Activated naive CD8-positive, alpha-beta T cell (primary cell): ENCODE measurements at regions not wholly inside any gene's neighbourhood (a gene's known extent, or its start where the extent isn't known, plus 50 kb on each side); places are given as distances from the start of the nearest gene placed in this dataset.

Experiments used
- H3K27ac Mint-ChIP-seq: one replicate; pipeline ENCODE4 v1.8.0; 2021; ENCODE audit warnings: mixed read lengths
- H3K27me3 Mint-ChIP-seq: one replicate; pipeline ENCODE4 v1.8.0; 2021; ENCODE audit warnings: mixed read lengths
- H3K36me3 Mint-ChIP-seq: one replicate; pipeline ENCODE4 v1.8.0; 2021; ENCODE audit warnings: mixed read lengths
- H3K4me1 Mint-ChIP-seq: one replicate; pipeline ENCODE4 v1.8.0; 2021; ENCODE audit warnings: low read depth, mixed read lengths
- H3K4me3 Mint-ChIP-seq: one replicate; pipeline ENCODE4 v1.8.0; 2021; ENCODE audit warnings: mild to moderate bottlenecking, mixed read lengths
- H3K9me3 Mint-ChIP-seq: one replicate; pipeline ENCODE4 v1.8.0; 2021; ENCODE audit warnings: low read depth, mixed read lengths

GRCh38 chr18:38923126-38923525, 1357.5 kb upstream of the CELF4 start:
- H3K27me3 Mint-ChIP-seq: peaks cover 1% of the 10 kb centered on the region
- H3K4me1 Mint-ChIP-seq: no peaks in the 10 kb centered on the region
- H3K9me3 Mint-ChIP-seq: no peaks in the 10 kb centered on the region
- no peaks in the 10 kb centered on the region for H3K36me3 Mint-ChIP-seq
- H3K27ac Mint-ChIP-seq: no peak overlapping the region
- H3K4me3 Mint-ChIP-seq: no peak overlapping the region

GRCh38 chr18:38909972-38910371, 1344.4 kb upstream of the CELF4 start:
- no peaks in the 10 kb centered on the region for H3K36me3 Mint-ChIP-seq
- no peak overlapping the region for H3K27ac Mint-ChIP-seq
- no peaks in the 10 kb centered on the region for H3K27me3 Mint-ChIP-seq
- H3K9me3 Mint-ChIP-seq: no peaks in the 10 kb centered on the region
- no peak overlapping the region for H3K4me3 Mint-ChIP-seq
- H3K4me1 Mint-ChIP-seq: no peaks in the 10 kb centered on the region

GRCh38 chr18:38902796-38903195, 1337.2 kb upstream of the CELF4 start:
- H3K27ac Mint-ChIP-seq: no peak overlapping the region
- H3K9me3 Mint-ChIP-seq: no peaks in the 10 kb centered on the region
- H3K4me1 Mint-ChIP-seq: no peaks in the 10 kb centered on the region
- H3K27me3 Mint-ChIP-seq: no peaks in the 10 kb centered on the region
- no peak overlapping the region for H3K4me3 Mint-ChIP-seq
- H3K36me3 Mint-ChIP-seq: no peaks in the 10 kb centered on the region

- Mint-ChIP-seq H3K4me3 (no peak overlapping the region), H3K36me3 (no peaks in the 10 kb centered on the region), H3K4me1 (no peaks in the 10 kb centered on the region), H3K27me3 (no peaks in the 10 kb centered on the region), H3K9me3 (no peaks in the 10 kb centered on the region), H3K27ac (no peak overlapping the region)
These were observed 1334.8 kb upstream of the CELF4 start for GRCh38 chr18:38900445-38900844.

GRCh38 chr18:38900031-38900430, 1334.4 kb upstream of the CELF4 start:
- Mint-ChIP-seq H3K36me3 (no peaks in the 10 kb centered on the region), H3K27ac (no peak overlapping the region), H3K9me3 (no peaks in the 10 kb centered on the region), H3K4me1 (no peaks in the 10 kb centered on the region), H3K4me3 (no peak overlapping the region), H3K27me3 (no peaks in the 10 kb centered on the region)

- no peak overlapping the region for H3K27ac Mint-ChIP-seq
- H3K4me3 Mint-ChIP-seq: no peak overlapping the region
- no peaks in the 10 kb centered on the region for H3K4me1 Mint-ChIP-seq
- H3K36me3 Mint-ChIP-seq: no peaks in the 10 kb centered on the region
- no peaks in the 10 kb centered on the region for H3K27me3 Mint-ChIP-seq
- H3K9me3 Mint-ChIP-seq: no peaks in the 10 kb centered on the region
These were observed 1333.7 kb upstream of the CELF4 start for GRCh38 chr18:38899252-38899651.

GRCh38 chr18:38898167-38898566, 1332.6 kb upstream of the CELF4 start:
- H3K4me1 Mint-ChIP-seq: no peaks in the 10 kb centered on the region

GRCh38 chr18:38895560-38895959, 1330.0 kb upstream of the CELF4 start:
- H3K27ac Mint-ChIP-seq: no peak overlapping the region
- no peaks in the 10 kb centered on the region for H3K9me3 Mint-ChIP-seq
- no peaks in the 10 kb centered on the region for H3K4me1 Mint-ChIP-seq
- H3K27me3 Mint-ChIP-seq: no peaks in the 10 kb centered on the region
- H3K36me3 Mint-ChIP-seq: no peaks in the 10 kb centered on the region
- no peak overlapping the region for H3K4me3 Mint-ChIP-seq

More at GRCh38 chr18:38898167-38898566, 1332.6 kb upstream of the CELF4 start:
- no peak overlapping the region for H3K4me3 Mint-ChIP-seq
- no peaks in the 10 kb centered on the region for H3K27me3 Mint-ChIP-seq
- no peak overlapping the region for H3K27ac Mint-ChIP-seq
- H3K36me3 Mint-ChIP-seq: no peaks in the 10 kb centered on the region
- no peaks in the 10 kb centered on the region for H3K9me3 Mint-ChIP-seq

GRCh38 chr18:38887671-38888020, 1322.0 kb upstream of the CELF4 start:
- Mint-ChIP-seq H3K27ac (no peak overlapping the region), H3K9me3 (no peaks in the 10 kb centered on the region), H3K36me3 (no peaks in the 10 kb centered on the region), H3K27me3 (no peaks in the 10 kb centered on the region), H3K4me1 (no peaks in the 10 kb centered on the region), H3K4me3 (no peak overlapping the region)

- H3K9me3 Mint-ChIP-seq: no peaks in the 10 kb centered on the region
- no peaks in the 10 kb centered on the region for H3K4me1 Mint-ChIP-seq
- no peak overlapping the region for H3K27ac Mint-ChIP-seq
- no peak overlapping the region for H3K4me3 Mint-ChIP-seq
- H3K36me3 Mint-ChIP-seq: no peaks in the 10 kb centered on the region
- no peaks in the 10 kb centered on the region for H3K27me3 Mint-ChIP-seq
These were observed 1321.5 kb upstream of the CELF4 start for GRCh38 chr18:38886861-38887670.

- Mint-ChIP-seq H3K4me1 (no peaks in the 10 kb centered on the region), H3K4me3 (no peak overlapping the region), H3K27me3 (no peaks in the 10 kb centered on the region), H3K9me3 (no peaks in the 10 kb centered on the region), H3K27ac (no peak overlapping the region), H3K36me3 (no peaks in the 10 kb centered on the region)
These were observed 1320.6 kb upstream of the CELF4 start for GRCh38 chr18:38886235-38886634.

- H3K36me3 Mint-ChIP-seq: no peaks in the 10 kb centered on the region
- H3K4me3 Mint-ChIP-seq: no peak overlapping the region
- H3K4me1 Mint-ChIP-seq: no peaks in the 10 kb centered on the region
- no peaks in the 10 kb centered on the region for H3K9me3 Mint-ChIP-seq
- H3K27ac Mint-ChIP-seq: no peak overlapping the region
- no peaks in the 10 kb centered on the region for H3K27me3 Mint-ChIP-seq
These were observed 1318.5 kb upstream of the CELF4 start for GRCh38 chr18:38884050-38884449.

GRCh38 chr18:38883111-38883510, 1317.5 kb upstream of the CELF4 start:
- Mint-ChIP-seq H3K27me3 (no peaks in the 10 kb centered on the region), H3K4me3 (no peak overlapping the region), H3K27ac (no peak overlapping the region), H3K36me3 (no peaks in the 10 kb centered on the region), H3K4me1 (no peaks in the 10 kb centered on the region), H3K9me3 (peaks cover under 1% of the 10 kb centered on the region)

- no peaks in the 10 kb centered on the region for H3K27me3 Mint-ChIP-seq
- H3K36me3 Mint-ChIP-seq: no peaks in the 10 kb centered on the region
- H3K27ac Mint-ChIP-seq: no peak overlapping the region
- H3K4me3 Mint-ChIP-seq: no peak overlapping the region
- no peaks in the 10 kb centered on the region for H3K4me1 Mint-ChIP-seq
- H3K9me3 Mint-ChIP-seq: peaks cover 4% of the 10 kb centered on the region
These were observed 1314.3 kb upstream of the CELF4 start for GRCh38 chr18:38879871-38880270.

- Mint-ChIP-seq H3K9me3 (no peaks in the 10 kb centered on the region), H3K27me3 (no peaks in the 10 kb centered on the region), H3K36me3 (no peaks in the 10 kb centered on the region), H3K4me3 (no peak overlapping the region), H3K4me1 (no peaks in the 10 kb centered on the region), H3K27ac (no peak overlapping the region)
These were observed 1306.7 kb upstream of the CELF4 start for GRCh38 chr18:38872342-38872741.

GRCh38 chr18:38868757-38869156, 1303.2 kb upstream of the CELF4 start:
- Mint-ChIP-seq H3K4me3 (no peak overlapping the region), H3K9me3 (no peaks in the 10 kb centered on the region), H3K27me3 (no peaks in the 10 kb centered on the region), H3K4me1 (no peaks in the 10 kb centered on the region), H3K27ac (no peak overlapping the region), H3K36me3 (no peaks in the 10 kb centered on the region)
